ENCODE measurements at regions not wholly inside any gene's neighbourhood (a gene's known extent, or its start where the extent isn't known, plus 50 kb on each side); places are given as distances from the start of the nearest gene placed in this dataset.

DNA sequence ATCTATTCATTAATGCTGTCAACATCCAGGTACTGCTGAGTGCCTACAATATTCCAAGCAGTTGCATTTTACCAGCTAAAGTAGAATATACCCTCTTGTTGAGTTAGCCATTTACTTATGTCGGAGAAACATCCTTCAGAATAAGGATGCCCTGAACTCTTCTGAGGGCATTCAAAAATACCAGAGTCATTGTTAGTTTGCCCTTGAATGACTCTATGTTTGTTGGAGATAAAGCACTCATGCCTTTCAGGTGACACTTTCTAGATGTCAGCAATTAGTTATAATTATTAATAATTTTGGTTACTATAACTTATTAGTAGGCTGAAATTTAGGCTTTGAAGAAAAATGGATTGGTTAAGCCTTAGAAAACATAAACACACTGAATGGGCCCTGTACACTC, 286.2 kb upstream of the STXBP5 start (continued):
- TF ChIP-seq, protein P1, sequence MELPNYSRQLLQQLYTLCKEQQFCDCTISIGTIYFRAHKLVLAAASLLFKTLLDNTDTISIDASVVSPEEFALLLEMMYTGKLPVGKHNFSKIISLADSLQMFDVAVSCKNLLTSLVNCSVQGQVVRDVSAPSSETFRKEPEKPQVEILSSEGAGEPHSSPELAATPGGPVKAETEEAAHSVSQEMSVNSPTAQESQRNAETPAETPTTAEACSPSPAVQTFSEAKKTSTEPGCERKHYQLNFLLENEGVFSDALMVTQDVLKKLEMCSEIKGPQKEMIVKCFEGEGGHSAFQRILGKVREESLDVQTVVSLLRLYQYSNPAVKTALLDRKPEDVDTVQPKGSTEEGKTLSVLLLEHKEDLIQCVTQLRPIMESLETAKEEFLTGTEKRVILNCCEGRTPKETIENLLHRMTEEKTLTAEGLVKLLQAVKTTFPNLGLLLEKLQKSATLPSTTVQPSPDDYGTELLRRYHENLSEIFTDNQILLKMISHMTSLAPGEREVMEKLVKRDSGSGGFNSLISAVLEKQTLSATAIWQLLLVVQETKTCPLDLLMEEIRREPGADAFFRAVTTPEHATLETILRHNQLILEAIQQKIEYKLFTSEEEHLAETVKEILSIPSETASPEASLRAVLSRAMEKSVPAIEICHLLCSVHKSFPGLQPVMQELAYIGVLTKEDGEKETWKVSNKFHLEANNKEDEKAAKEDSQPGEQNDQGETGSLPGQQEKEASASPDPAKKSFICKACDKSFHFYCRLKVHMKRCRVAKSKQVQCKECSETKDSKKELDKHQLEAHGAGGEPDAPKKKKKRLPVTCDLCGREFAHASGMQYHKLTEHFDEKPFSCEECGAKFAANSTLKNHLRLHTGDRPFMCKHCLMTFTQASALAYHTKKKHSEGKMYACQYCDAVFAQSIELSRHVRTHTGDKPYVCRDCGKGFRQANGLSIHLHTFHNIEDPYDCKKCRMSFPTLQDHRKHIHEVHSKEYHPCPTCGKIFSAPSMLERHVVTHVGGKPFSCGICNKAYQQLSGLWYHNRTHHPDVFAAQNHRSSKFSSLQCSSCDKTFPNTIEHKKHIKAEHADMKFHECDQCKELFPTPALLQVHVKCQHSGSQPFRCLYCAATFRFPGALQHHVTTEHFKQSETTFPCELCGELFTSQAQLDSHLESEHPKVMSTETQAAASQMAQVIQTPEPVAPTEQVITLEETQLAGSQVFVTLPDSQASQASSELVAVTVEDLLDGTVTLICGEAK (IDR thresholded peaks at IDR 0.05; ENCODE audit: borderline replicate concordance) = no peak
- TF ChIP-seq PML (IDR thresholded peaks at IDR 0.05; ENCODE audit: low read length) (no peak), GABPA (IDR thresholded peaks at IDR 0.05; ENCODE audit: low read depth) (no peak), KLF5 (IDR thresholded peaks at IDR 0.05; ENCODE audit: partially characterized antibody) (no peak), BACH1 (IDR thresholded peaks at IDR 0.05; ENCODE audit: borderline replicate concordance) (no peak), MYB (IDR thresholded peaks at IDR 0.05; ENCODE audit: borderline replicate concordance, low read depth, low read length) (no peak), RFX5 (IDR thresholded peaks at IDR 0.05; ENCODE audit: low read depth, low read length) (no peak)
- TF ChIP-seq, protein P2, sequence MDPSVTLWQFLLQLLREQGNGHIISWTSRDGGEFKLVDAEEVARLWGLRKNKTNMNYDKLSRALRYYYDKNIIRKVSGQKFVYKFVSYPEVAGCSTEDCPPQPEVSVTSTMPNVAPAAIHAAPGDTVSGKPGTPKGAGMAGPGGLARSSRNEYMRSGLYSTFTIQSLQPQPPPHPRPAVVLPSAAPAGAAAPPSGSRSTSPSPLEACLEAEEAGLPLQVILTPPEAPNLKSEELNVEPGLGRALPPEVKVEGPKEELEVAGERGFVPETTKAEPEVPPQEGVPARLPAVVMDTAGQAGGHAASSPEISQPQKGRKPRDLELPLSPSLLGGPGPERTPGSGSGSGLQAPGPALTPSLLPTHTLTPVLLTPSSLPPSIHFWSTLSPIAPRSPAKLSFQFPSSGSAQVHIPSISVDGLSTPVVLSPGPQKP (IDR thresholded peaks at IDR 0.05; ENCODE audit: low read depth, low read length) = no peak

DNA sequence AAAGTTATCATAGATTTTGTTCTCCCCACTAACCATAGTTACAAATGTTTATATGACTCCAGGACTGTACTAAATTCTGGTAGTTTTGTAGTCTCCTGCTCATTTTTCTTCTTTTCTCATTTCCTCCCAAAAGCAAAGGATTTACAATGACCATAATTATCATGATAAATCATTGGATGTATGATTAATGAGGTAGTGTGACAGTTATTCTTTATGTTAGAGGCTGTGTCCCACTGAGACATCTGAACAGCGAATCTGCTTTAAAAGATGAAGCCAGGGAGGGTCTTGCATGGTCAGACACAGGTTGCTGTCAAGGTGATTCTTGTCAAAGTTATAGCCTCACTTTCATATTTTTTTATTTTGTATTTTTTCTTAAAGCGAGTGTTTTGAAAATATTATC, 285.2 kb upstream of the STXBP5 start:
- CTCF ChIA-PET = no interaction called here
- H3K27me3 ChIP-seq (replicated peaks in 1 of 2; ENCODE audit: control insufficient read depth in 2 of 2, insufficient read depth in 2 of 2, low read length in 1 of 2) = no peaks in the 10 kb centered on the region
- no TSS peak for BruUV-seq (replicated peaks)
- no peaks in the 10 kb centered on the region for H3K9me3 ChIP-seq (replicated peaks; ENCODE audit: control insufficient read depth, insufficient read depth, low read length)
- FAIRE-seq (no peak), ATAC-seq (no peak), DNase-seq (ENCODE audit: low read depth, low spot score) (no peak)
- WGBS (ENCODE audit: insufficient coverage, insufficient replicate concordance, low lambda C conversion rate, missing lambda C conversion rate) = 0% methylated on average over 2 of the region's 2 CpGs
- H3K27ac ChIP-seq (ENCODE audit: control insufficient read depth, insufficient read depth) = no peak overlapping the region
- SMC1A ChIA-PET (ENCODE audit: uncharacterized antibody, unreplicated experiment) = no interaction called here
- no peaks in the 10 kb centered on the region for H3K36me3 ChIP-seq (ENCODE audit: control insufficient read depth in 2 of 2, insufficient read depth in 2 of 2, low read length in 1 of 2)
- H2AFZ ChIP-seq (ENCODE audit: control insufficient read depth, low read depth, low read length) = no peak overlapping the region
- RAD21 ChIA-PET (ENCODE audit: unreplicated experiment) = no interaction called here
- no peaks in the 10 kb centered on the region for H3K4me1 ChIP-seq (ENCODE audit: control insufficient read depth, insufficient read depth, low read length)
- no peak overlapping the region for H3K4me2 ChIP-seq (ENCODE audit: control insufficient read depth, insufficient read depth)
- in situ Hi-C loops (cut with MboI) = no loop called here
- H3K9ac ChIP-seq (ENCODE audit: control insufficient read depth, insufficient read depth, low read length) = no peak overlapping the region
- intact Hi-C loops (cut with micrococcal nuclease; ENCODE audit: unreplicated experiment) = no loop called here
- H3K4me3 ChIP-seq = no peak overlapping the region
- POLR2A ChIA-PET = no interaction called here
- H3K79me2 ChIP-seq (ENCODE audit: control insufficient read depth, insufficient read depth, low read length) = no peaks in the 10 kb centered on the region
- no peaks in the 10 kb centered on the region for H4K20me1 ChIP-seq (ENCODE audit: control insufficient read depth, insufficient read depth)
- TF ChIP-seq STAT3 (IDR thresholded peaks at IDR 0.05; ENCODE audit: low read depth, low read length) = no peak
- TF ChIP-seq, protein P3, sequence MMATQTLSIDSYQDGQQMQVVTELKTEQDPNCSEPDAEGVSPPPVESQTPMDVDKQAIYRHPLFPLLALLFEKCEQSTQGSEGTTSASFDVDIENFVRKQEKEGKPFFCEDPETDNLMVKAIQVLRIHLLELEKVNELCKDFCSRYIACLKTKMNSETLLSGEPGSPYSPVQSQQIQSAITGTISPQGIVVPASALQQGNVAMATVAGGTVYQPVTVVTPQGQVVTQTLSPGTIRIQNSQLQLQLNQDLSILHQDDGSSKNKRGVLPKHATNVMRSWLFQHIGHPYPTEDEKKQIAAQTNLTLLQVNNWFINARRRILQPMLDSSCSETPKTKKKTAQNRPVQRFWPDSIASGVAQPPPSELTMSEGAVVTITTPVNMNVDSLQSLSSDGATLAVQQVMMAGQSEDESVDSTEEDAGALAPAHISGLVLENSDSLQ (IDR thresholded peaks at IDR 0.05) = no peak
- no peak for TF ChIP-seq MTA2 (IDR thresholded peaks at IDR 0.05; ENCODE audit: low read depth)
- no peak for TF ChIP-seq EGR1 (IDR thresholded peaks at IDR 0.05; ENCODE audit: borderline replicate concordance in 1 of 2, low read depth in 2 of 2, low read length in 2 of 2)
- no peak for TF ChIP-seq KDM1A (IDR thresholded peaks at IDR 0.05; ENCODE audit: borderline replicate concordance)
- TF ChIP-seq SMAD5 (IDR thresholded peaks at IDR 0.05; ENCODE audit: low read depth) = no peak
- no peak for TF ChIP-seq ETV6 (conservative IDR thresholded peaks at IDR 0.05 in 1 of 2, IDR thresholded peaks at IDR 0.05 in 1 of 2; ENCODE audit: borderline replicate concordance in 1 of 2, low read depth in 1 of 2)
- no peak for TF ChIP-seq FOXM1 (IDR thresholded peaks at IDR 0.05; ENCODE audit: low read depth, low read length)
- no peak for TF ChIP-seq YY1 (IDR thresholded peaks at IDR 0.05; ENCODE audit: low read depth, low read length)
- TF ChIP-seq RBBP5 (conservative IDR thresholded peaks at IDR 0.05) = no peak
- no peak for TF ChIP-seq CBFB (IDR thresholded peaks at IDR 0.05; ENCODE audit: low read depth)
- no peak for TF ChIP-seq LARP7 (IDR thresholded peaks at IDR 0.05)
- no peak for TF ChIP-seq BRCA1 (IDR thresholded peaks at IDR 0.05; ENCODE audit: low read depth, low read length)

Measured in GM12878 (cell line).